Hepatocyte (in vitro differentiated cells): ENCODE measurements at regions not wholly inside any gene's neighbourhood (a gene's known extent, or its start where the extent isn't known, plus 50 kb on each side); places are given as distances from the start of the nearest gene placed in this dataset.

Experiments
- EZH2 ChIP-seq: fragments of 200-600 bp; sonication (generic); IDR thresholded peaks from 2 replicates; pipeline ENCODE4 v1.6.1; 2016; ENCODE audit warnings: antibody characterized with exemption, mild to moderate bottlenecking, borderline replicate concordance
- TF ChIP-seq, protein P1 (sequence below): fragments of 200-600 bp; sonication (generic); IDR thresholded peaks from 2 replicates; pipeline ENCODE4 v1.5.1; 2016; ENCODE audit warnings: antibody characterized with exemption, mild to moderate bottlenecking; ENCODE audit not compliant: poor library complexity

DNA sequence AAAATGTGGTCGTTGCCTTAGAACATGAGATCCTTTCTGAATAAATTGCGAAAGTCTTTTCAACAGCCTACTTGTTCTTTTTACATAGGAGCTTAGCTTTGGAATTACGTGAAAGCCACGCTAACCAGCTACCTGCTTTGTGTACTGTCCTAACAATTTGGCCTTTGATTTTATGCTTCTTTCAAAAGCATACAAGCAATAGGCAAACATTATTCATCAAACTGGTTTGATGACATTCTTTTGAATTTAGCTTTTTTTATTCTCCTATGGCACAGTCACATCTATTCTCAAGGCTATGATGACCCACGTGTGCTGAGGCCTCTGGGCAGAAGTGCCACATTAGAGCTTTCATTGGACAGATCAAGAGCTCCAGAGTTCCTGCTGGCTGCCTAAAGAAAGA lies 178.0 kb upstream of the DPT start:
- no peak for TF ChIP-seq EZH2
- TF ChIP-seq, protein P1, sequence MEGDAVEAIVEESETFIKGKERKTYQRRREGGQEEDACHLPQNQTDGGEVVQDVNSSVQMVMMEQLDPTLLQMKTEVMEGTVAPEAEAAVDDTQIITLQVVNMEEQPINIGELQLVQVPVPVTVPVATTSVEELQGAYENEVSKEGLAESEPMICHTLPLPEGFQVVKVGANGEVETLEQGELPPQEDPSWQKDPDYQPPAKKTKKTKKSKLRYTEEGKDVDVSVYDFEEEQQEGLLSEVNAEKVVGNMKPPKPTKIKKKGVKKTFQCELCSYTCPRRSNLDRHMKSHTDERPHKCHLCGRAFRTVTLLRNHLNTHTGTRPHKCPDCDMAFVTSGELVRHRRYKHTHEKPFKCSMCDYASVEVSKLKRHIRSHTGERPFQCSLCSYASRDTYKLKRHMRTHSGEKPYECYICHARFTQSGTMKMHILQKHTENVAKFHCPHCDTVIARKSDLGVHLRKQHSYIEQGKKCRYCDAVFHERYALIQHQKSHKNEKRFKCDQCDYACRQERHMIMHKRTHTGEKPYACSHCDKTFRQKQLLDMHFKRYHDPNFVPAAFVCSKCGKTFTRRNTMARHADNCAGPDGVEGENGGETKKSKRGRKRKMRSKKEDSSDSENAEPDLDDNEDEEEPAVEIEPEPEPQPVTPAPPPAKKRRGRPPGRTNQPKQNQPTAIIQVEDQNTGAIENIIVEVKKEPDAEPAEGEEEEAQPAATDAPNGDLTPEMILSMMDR, result no peak
